ENCODE measurements at regions not wholly inside any gene's neighbourhood (a gene's known extent, or its start where the extent isn't known, plus 50 kb on each side); places are given as distances from the start of the nearest gene placed in this dataset.

- Histone ChIP-seq H3K27me3 (ENCODE audit: control insufficient read depth, insufficient read depth, low read length) (peaks cover 7% of the 10 kb centered on the region), H3K4me3 (replicated peaks in 1 of 4; ENCODE audit: control extremely low read depth in 1 of 4, insufficient read depth in 1 of 4, low read depth in 3 of 4, low read length in 4 of 4) (no peak overlapping the region), H3K27ac (ENCODE audit: insufficient read depth, low read length) (no peak overlapping the region), H3K36me3 (ENCODE audit: control insufficient read depth, insufficient read depth, low read length) (no peaks in the 10 kb centered on the region), H2AFZ (ENCODE audit: low read length) (no peak overlapping the region), H3K4me1 (ENCODE audit: control insufficient read depth, extremely low read depth, insufficient read depth, low read length) (no peaks in the 10 kb centered on the region), H3K9me3 (ENCODE audit: control insufficient read depth, insufficient read depth, low read depth, low read length) (no peaks in the 10 kb centered on the region), H3K9ac (ENCODE audit: insufficient read depth, low read length) (no peak overlapping the region), H3K4me2 (ENCODE audit: extremely low read depth, insufficient read depth, low read length) (no peak overlapping the region), H4K20me1 (ENCODE audit: control insufficient read depth, extremely low read depth, insufficient read depth, low read length) (no peaks in the 10 kb centered on the region), H3K79me2 (ENCODE audit: control insufficient read depth, insufficient read depth, low read length) (no peaks in the 10 kb centered on the region)
- DNase-seq (ENCODE audit: low read depth in 2 of 2) = no peak
- no peak for TF ChIP-seq CTCF (conservative IDR thresholded peaks at IDR 0.05 in 1 of 2, IDR thresholded peaks at IDR 0.05 in 1 of 2; ENCODE audit: low read depth in 1 of 2, low read length in 2 of 2)
- no peak for TF ChIP-seq EZH2 (IDR thresholded peaks at IDR 0.05; ENCODE audit: low read length, missing control alignments)
These were observed 259.4 kb upstream of the TNRC6C start for GRCh38 chr17:77698903-77699623.

DNA sequence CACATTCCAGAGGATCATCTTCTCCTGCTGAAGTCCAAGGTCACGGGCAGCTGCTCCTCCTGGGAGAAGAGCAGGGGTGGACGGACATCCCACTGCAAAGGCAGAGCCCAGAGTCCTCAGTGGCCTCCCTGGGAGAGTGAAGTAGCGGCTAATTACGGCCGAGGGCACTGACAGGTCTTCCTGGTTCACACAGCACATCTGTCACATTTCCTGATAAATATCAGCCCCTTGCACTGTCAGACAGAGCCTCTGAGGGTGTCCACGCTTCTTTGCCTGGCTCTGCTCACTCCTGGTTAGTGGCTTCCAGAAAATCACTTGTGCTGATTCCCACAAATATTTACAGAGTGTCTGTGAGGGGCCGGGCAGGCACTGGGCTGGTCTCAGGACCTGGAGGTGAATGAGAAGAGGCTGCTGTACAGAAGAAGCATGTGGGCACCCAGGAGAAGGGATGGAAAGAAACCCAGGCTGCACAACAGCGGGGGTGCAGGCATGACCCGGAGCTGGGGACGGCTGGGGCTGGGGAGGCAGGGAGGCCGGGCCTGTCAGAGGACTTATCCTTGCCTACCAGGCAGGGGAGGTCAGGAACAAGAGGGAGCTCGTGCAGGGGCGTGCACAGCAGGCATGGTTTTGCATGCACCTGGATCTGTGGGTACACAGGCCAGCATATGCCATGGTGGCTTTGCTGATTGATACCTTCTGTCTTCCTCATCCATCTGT is 258.2 kb upstream of the TNRC6C start:
- H3K4me2 ChIP-seq (ENCODE audit: extremely low read depth, insufficient read depth, low read length) = no peak overlapping the region
- no peak overlapping the region for H3K4me3 ChIP-seq (replicated peaks in 1 of 4; ENCODE audit: control extremely low read depth in 1 of 4, insufficient read depth in 1 of 4, low read depth in 3 of 4, low read length in 4 of 4)
- H3K79me2 ChIP-seq (ENCODE audit: control insufficient read depth, insufficient read depth, low read length) = no peaks in the 10 kb centered on the region
- H2AFZ ChIP-seq (ENCODE audit: low read length) = no peak overlapping the region
- H3K9me3 ChIP-seq (ENCODE audit: control insufficient read depth, insufficient read depth, low read depth, low read length) = no peaks in the 10 kb centered on the region
- no peak overlapping the region for H3K27ac ChIP-seq (ENCODE audit: insufficient read depth, low read length)
- H3K4me1 ChIP-seq (ENCODE audit: control insufficient read depth, extremely low read depth, insufficient read depth, low read length) = no peaks in the 10 kb centered on the region
- no peak overlapping the region for H3K9ac ChIP-seq (ENCODE audit: insufficient read depth, low read length)
- no peaks in the 10 kb centered on the region for H4K20me1 ChIP-seq (ENCODE audit: control insufficient read depth, extremely low read depth, insufficient read depth, low read length)
- H3K27me3 ChIP-seq (ENCODE audit: control insufficient read depth, insufficient read depth, low read length) = peaks cover 7% of the 10 kb centered on the region
- no peaks in the 10 kb centered on the region for H3K36me3 ChIP-seq (ENCODE audit: control insufficient read depth, insufficient read depth, low read length)
- no peak for TF ChIP-seq CTCF (conservative IDR thresholded peaks at IDR 0.05 in 1 of 2, IDR thresholded peaks at IDR 0.05 in 1 of 2; ENCODE audit: low read depth in 1 of 2, low read length in 2 of 2)
- no peak for TF ChIP-seq EZH2 (IDR thresholded peaks at IDR 0.05; ENCODE audit: low read length, missing control alignments)
- no peak for DNase-seq (ENCODE audit: low read depth in 2 of 2)

GRCh38 chr17:77701996-77702395 is 256.5 kb upstream of the TNRC6C start:
- H3K27ac ChIP-seq (ENCODE audit: insufficient read depth, low read length) = no peak overlapping the region
- H4K20me1 ChIP-seq (ENCODE audit: control insufficient read depth, extremely low read depth, insufficient read depth, low read length) = no peaks in the 10 kb centered on the region
- H3K79me2 ChIP-seq (ENCODE audit: control insufficient read depth, insufficient read depth, low read length) = no peaks in the 10 kb centered on the region
- H3K4me2 ChIP-seq (ENCODE audit: extremely low read depth, insufficient read depth, low read length) = no peak overlapping the region
- no peak for TF ChIP-seq CTCF (conservative IDR thresholded peaks at IDR 0.05 in 1 of 2, IDR thresholded peaks at IDR 0.05 in 1 of 2; ENCODE audit: low read depth in 1 of 2, low read length in 2 of 2)
- no peak for TF ChIP-seq EZH2 (IDR thresholded peaks at IDR 0.05; ENCODE audit: low read length, missing control alignments)
- no peak overlapping the region for H3K4me3 ChIP-seq (replicated peaks in 1 of 4; ENCODE audit: control extremely low read depth in 1 of 4, insufficient read depth in 1 of 4, low read depth in 3 of 4, low read length in 4 of 4)
- peaks cover under 1% of the 10 kb centered on the region for H3K27me3 ChIP-seq (ENCODE audit: control insufficient read depth, insufficient read depth, low read length)
- no peaks in the 10 kb centered on the region for H3K4me1 ChIP-seq (ENCODE audit: control insufficient read depth, extremely low read depth, insufficient read depth, low read length)
- H3K9me3 ChIP-seq (ENCODE audit: control insufficient read depth, insufficient read depth, low read depth, low read length) = no peaks in the 10 kb centered on the region
- H2AFZ ChIP-seq (ENCODE audit: low read length) = no peak overlapping the region
- no peak overlapping the region for H3K9ac ChIP-seq (ENCODE audit: insufficient read depth, low read length)
- no peak for DNase-seq (ENCODE audit: low read depth in 2 of 2)
- H3K36me3 ChIP-seq (ENCODE audit: control insufficient read depth, insufficient read depth, low read length) = no peaks in the 10 kb centered on the region
